NCI-H82 treated with DMSO at 0.1 percent for 48 hours (cell line): ENCODE measurements at regions not wholly inside any gene's neighbourhood (a gene's known extent, or its start where the extent isn't known, plus 50 kb on each side); places are given as distances from the start of the nearest gene placed in this dataset.

ENCODE experiments used
- DNase-seq: peaks from one replicate; lab custom pipeline; 2025; ENCODE audit not compliant: unreplicated experiment; lab: John Stamatoyannopoulos, UW

GRCh38 chr17:77376795-77377709 lies 236.3 kb downstream of the SEC14L1 start:
- peak; percentile 91 for DNase-seq

- no peak for DNase-seq
These were observed 237.0 kb downstream of the SEC14L1 start for GRCh38 chr17:77377710-77378235.

- peak; percentile 33 for DNase-seq
These were observed 237.7 kb downstream of the SEC14L1 start for GRCh38 chr17:77378318-77379064.

GRCh38 chr17:77379065-77379428 lies 238.3 kb downstream of the SEC14L1 start:
- DNase-seq: no peak

- DNase-seq: no peak
These were observed 239.1 kb downstream of the SEC14L1 start for GRCh38 chr17:77379832-77380231.

- DNase-seq: no peak
These were observed 239.8 kb downstream of the SEC14L1 start for GRCh38 chr17:77380395-77381184.

- DNase-seq: no peak
These were observed 240.5 kb downstream of the SEC14L1 start for GRCh38 chr17:77381185-77381700.

GRCh38 chr17:77381731-77382130 lies 241.0 kb downstream of the SEC14L1 start:
- DNase-seq: no peak

- no peak for DNase-seq
These were observed 241.7 kb downstream of the SEC14L1 start for GRCh38 chr17:77382356-77382911.

GRCh38 chr17:77382966-77383612 lies 242.3 kb downstream of the SEC14L1 start:
- DNase-seq: no peak

GRCh38 chr17:77383613-77384608 lies 243.1 kb downstream of the SEC14L1 start:
- no peak for DNase-seq

GRCh38 chr17:77385750-77386501 lies 245.2 kb downstream of the SEC14L1 start:
- no peak for DNase-seq

- DNase-seq: no peak
These were observed 245.9 kb downstream of the SEC14L1 start for GRCh38 chr17:77386502-77387192.

GRCh38 chr17:77387891-77388290 lies 247.1 kb downstream of the SEC14L1 start:
- DNase-seq: no peak

- DNase-seq: no peak
These were observed 247.9 kb downstream of the SEC14L1 start for GRCh38 chr17:77388384-77389306.

GRCh38 chr17:77390870-77391269 lies 250.1 kb downstream of the SEC14L1 start:
- DNase-seq: no peak
